Effector memory CD4-positive, alpha-beta T cell (primary cell): ENCODE measurements at regions not wholly inside any gene's neighbourhood (a gene's known extent, or its start where the extent isn't known, plus 50 kb on each side); places are given as distances from the start of the nearest gene placed in this dataset.

ENCODE experiments used
- DNase-seq, 3 donors: peaks; one replicate each; pipeline ENCODE4 v3.0.0-alpha.2; 2020
- H3K27ac ChIP-seq: 2 replicates; pipeline ENCODE4 v1.7.0; 2013; ENCODE audit warnings: mild to moderate bottlenecking, low read length, moderate library complexity; ENCODE audit not compliant: insufficient read depth, poor library complexity, severe bottlenecking
- H3K27me3 ChIP-seq: replicated peaks from 2 replicates; pipeline ENCODE4 v1.7.0; 2013; ENCODE audit warnings: mild to moderate bottlenecking, low read length; ENCODE audit not compliant: insufficient read depth, control insufficient read depth, poor library complexity, severe bottlenecking
- H3K36me3 ChIP-seq: 2 replicates; pipeline ENCODE4 v1.7.0; 2013; ENCODE audit warnings: mild to moderate bottlenecking, low read length, moderate library complexity; ENCODE audit not compliant: control insufficient read depth, insufficient read depth
- H3K4me1 ChIP-seq: 2 replicates; pipeline ENCODE4 v1.7.0; 2013; ENCODE audit warnings: low read length, mild to moderate bottlenecking; ENCODE audit not compliant: control insufficient read depth, insufficient read depth, poor library complexity, severe bottlenecking
- H3K4me3 ChIP-seq: 2 replicates; pipeline ENCODE4 v1.7.0; 2013; ENCODE audit warnings: low read length, low read depth, mild to moderate bottlenecking; ENCODE audit not compliant: insufficient read depth, poor library complexity, severe bottlenecking
- H3K9me3 ChIP-seq: 2 replicates; pipeline ENCODE4 v1.7.0; 2013; ENCODE audit warnings: mild to moderate bottlenecking, low read length, moderate library complexity; ENCODE audit not compliant: control insufficient read depth

DNA sequence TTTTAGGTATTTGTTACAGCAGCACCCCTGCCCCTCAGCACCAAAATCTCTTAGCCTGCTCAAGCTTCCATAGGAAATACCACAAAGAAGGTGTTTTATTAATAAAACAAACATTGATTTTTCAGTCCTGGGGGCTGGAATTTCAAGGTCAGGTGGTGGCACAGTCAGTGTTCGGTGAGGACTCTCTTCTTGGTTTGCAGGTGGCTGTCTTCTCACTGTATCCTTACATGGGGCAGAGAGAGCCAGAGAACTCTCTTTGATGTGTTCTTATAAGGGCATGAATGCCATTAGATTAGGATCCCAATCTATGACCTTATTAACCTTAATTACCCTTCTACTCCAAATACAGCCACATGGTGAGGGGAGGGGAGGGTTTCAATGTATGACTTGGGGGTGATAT, 112.3 kb upstream of the PFKP start:
- Histone ChIP-seq H3K27me3 (peaks cover 2% of the 10 kb centered on the region), H3K9me3 (no peaks in the 10 kb centered on the region), H3K4me1 (no peaks in the 10 kb centered on the region), H3K4me3 (no peak overlapping the region), H3K36me3 (no peaks in the 10 kb centered on the region), H3K27ac (no peak overlapping the region)
- no peak for DNase-seq

- Histone ChIP-seq H3K9me3 (no peaks in the 10 kb centered on the region), H3K27me3 (peaks cover 2% of the 10 kb centered on the region), H3K4me3 (no peak overlapping the region), H3K36me3 (no peaks in the 10 kb centered on the region), H3K4me1 (no peaks in the 10 kb centered on the region), H3K27ac (no peak overlapping the region)
- DNase-seq, result no peak
Measured at GRCh38 chr10:2953495-2953894, 113.9 kb upstream of the PFKP start.

DNA sequence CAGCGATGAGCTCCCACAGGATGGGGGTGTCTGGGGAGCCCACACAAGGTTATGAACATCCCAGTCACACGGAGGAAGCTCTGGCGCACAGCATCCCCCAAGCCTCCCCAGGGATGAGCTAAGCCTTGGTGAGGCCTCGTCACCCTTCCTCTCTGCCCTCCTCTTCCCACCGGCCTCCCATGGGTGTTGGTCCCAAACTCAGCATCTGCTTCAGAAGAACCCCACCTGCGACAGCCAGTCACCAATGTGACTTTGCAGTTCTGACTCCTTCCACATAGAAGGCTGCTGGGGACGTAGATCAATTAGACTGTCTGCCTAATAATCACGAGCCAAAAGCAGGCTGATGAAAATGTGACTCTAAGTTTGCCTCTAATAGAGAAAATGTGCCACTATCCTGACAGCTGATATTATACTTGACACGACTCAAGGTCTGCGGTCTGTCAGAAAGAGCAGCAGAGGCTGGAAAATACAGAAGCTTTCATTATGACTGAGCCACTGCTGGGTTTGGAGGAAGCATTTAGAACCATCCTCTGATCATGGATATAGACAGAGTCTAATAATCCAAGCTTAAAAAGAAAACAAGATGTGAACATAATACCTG, 116.0 kb upstream of the PFKP start:
- H3K27me3 ChIP-seq, result peaks cover 2% of the 10 kb centered on the region
- DNase-seq, result no peak
- no peak overlapping the region for H3K4me3 ChIP-seq

DNA sequence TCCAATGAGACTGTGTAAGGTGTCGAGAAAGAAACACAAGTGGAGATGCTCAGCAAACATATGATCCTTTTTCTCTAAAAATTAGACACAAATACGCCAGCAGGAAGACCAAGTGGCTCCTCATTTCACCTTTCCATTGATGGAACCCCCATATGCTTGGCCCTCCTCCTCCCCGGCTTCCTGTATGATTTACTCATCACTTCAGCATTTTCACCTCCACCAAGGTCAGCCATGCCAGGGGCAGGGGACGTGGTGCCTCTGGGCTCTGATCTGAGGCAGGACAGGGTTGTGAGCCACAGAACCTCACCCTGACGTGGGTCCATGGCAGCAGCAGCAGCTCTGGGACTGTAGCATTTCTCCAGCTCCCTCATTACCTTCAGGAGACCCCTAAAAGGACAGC, 116.8 kb upstream of the PFKP start:
- Histone ChIP-seq H3K4me1 (no peaks in the 10 kb centered on the region), H3K36me3 (no peaks in the 10 kb centered on the region), H3K27ac (no peak overlapping the region), H3K27me3 (peaks cover 2% of the 10 kb centered on the region), H3K9me3 (no peaks in the 10 kb centered on the region), H3K4me3 (no peak overlapping the region)
- no peak for DNase-seq

More for the DNA sequence above, 116.0 kb upstream of the PFKP start:
- Histone ChIP-seq H3K4me1 (no peaks in the 10 kb centered on the region), H3K27ac (no peak overlapping the region), H3K9me3 (no peaks in the 10 kb centered on the region), H3K36me3 (no peaks in the 10 kb centered on the region)

DNA sequence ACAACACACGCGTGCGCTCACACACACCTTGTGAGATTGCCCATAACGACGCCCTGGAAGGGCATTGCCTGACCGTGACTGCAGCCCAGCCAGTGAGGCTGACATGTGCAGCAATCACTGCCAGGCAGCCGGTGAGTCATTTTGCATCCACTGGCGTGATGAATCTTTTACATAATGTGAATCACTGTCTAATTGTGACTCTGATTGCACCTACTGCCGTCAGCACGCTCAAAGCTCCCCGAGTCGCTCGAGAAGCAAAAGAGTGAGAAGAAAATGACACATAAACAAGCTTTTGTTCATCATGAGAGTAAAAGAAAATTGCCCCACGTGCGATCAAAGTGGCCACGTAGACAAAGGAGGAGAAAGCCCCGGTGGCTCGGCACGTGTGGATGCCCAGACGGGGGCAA, 117.4 kb upstream of the PFKP start:
- Histone ChIP-seq H3K4me3 (no peak overlapping the region), H3K4me1 (no peaks in the 10 kb centered on the region), H3K9me3 (no peaks in the 10 kb centered on the region), H3K27ac (no peak overlapping the region), H3K36me3 (no peaks in the 10 kb centered on the region), H3K27me3 (peaks cover 2% of the 10 kb centered on the region)
- DNase-seq, result no peak

- no peak overlapping the region for H3K27ac ChIP-seq
- no peaks in the 10 kb centered on the region for H3K4me1 ChIP-seq
- H3K36me3 ChIP-seq, result no peaks in the 10 kb centered on the region
- H3K9me3 ChIP-seq, result no peaks in the 10 kb centered on the region
- H3K4me3 ChIP-seq, result no peak overlapping the region
- DNase-seq, result no peak
- no peaks in the 10 kb centered on the region for H3K27me3 ChIP-seq
Measured at GRCh38 chr10:2949221-2949947, 118.0 kb upstream of the PFKP start.

- Histone ChIP-seq H3K4me1 (no peaks in the 10 kb centered on the region), H3K27me3 (no peaks in the 10 kb centered on the region), H3K9me3 (no peaks in the 10 kb centered on the region), H3K27ac (no peak overlapping the region), H3K36me3 (no peaks in the 10 kb centered on the region), H3K4me3 (no peak overlapping the region)
- DNase-seq, result no peak
Measured at GRCh38 chr10:2948127-2948854, 119.1 kb upstream of the PFKP start.

- H3K27ac ChIP-seq, result no peak overlapping the region
- no peaks in the 10 kb centered on the region for H3K4me1 ChIP-seq
- no peaks in the 10 kb centered on the region for H3K36me3 ChIP-seq
- H3K4me3 ChIP-seq, result no peak overlapping the region
- no peak for DNase-seq
- no peaks in the 10 kb centered on the region for H3K27me3 ChIP-seq
- H3K9me3 ChIP-seq, result no peaks in the 10 kb centered on the region
Measured at GRCh38 chr10:2944788-2945187, 122.6 kb upstream of the PFKP start.

DNA sequence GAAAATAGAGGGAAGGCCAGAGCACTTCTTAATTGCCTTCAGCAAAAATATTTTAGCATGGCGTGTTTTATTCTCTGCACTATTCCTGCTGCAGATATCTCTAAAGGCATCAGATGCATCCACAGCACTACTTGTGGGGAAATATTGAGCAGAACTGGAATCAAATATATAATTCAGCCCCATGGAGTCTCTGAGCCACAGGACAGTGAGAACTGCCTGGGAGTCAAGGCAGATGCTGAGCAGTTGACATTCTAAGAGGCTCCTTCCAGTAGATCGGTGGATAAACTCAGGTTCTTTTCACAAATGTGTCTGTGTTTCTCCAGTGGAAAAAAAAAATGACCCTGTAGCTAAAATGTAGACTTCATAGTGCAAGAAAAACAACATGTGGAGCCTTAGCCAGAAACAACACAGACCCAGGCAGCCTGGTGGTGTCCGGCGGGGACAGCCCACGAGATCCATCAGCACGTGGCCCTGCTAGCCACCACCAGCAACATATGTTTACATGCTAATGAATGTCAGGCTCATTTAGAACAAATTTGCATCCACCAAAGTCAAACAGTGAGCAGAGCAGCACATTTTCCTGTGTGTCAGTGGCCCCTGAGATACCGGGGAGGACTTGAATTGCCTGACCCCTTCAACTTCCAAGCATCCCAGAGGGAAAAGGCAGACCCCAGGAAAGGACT, 123.3 kb upstream of the PFKP start:
- Histone ChIP-seq H3K27ac (no peak overlapping the region), H3K27me3 (no peaks in the 10 kb centered on the region), H3K4me1 (no peaks in the 10 kb centered on the region), H3K4me3 (no peak overlapping the region), H3K36me3 (no peaks in the 10 kb centered on the region), H3K9me3 (no peaks in the 10 kb centered on the region)
- no peak for DNase-seq

GRCh38 chr10:2942938-2943337, 124.4 kb upstream of the PFKP start:
- Histone ChIP-seq H3K27me3 (no peaks in the 10 kb centered on the region), H3K36me3 (no peaks in the 10 kb centered on the region), H3K4me1 (no peaks in the 10 kb centered on the region), H3K4me3 (no peak overlapping the region), H3K27ac (no peak overlapping the region), H3K9me3 (no peaks in the 10 kb centered on the region)
- DNase-seq, result no peak
